Pancreas (tissue), 10 donors: ENCODE measurements at regions not wholly inside any gene's neighbourhood (a gene's known extent, or its start where the extent isn't known, plus 50 kb on each side); places are given as distances from the start of the nearest gene placed in this dataset.

Source experiments
- ATAC-seq, 4 donors: fragments of 200-7000 bp; cut with Tn5 transposase; one replicate each; pipeline versions ENCODE4 v1.8.0 to v1.9.1; 2020; ENCODE audit warnings: mild to moderate bottlenecking in 4 of 4, moderate library complexity in 4 of 4
- DNase-seq, 6 donors: peaks; one replicate each; pipeline ENCODE4 v3.0.0-alpha.2; 2020
- FAIRE-seq: peaks from 2 replicates; lab custom pipeline; 2012; peaks lifted over from hg19 to GRCh38; lab: Jason Lieb, UNC
- H3K27ac ChIP-seq, 4 donors: fragments of 200-600 bp; sonication (generic); 1 replicate in 3 of 4; 2 replicates in 1 of 4; pipeline versions ENCODE4 v1.5.0 to v1.8.0; 2020
- H3K27me3 ChIP-seq, 4 donors: fragments of 200-600 bp; one replicate each; pipeline ENCODE4 v1.8.0; 2021
- H3K36me3 ChIP-seq, 3 donors: fragments of 200-600 bp; sonication (generic) in 1 of 3; one replicate each; pipeline versions ENCODE4 v1.5.0 to v1.8.0; 2020 to 2021
- H3K4me1 ChIP-seq, 3 donors: fragments of 200-600 bp; one replicate each; pipeline ENCODE4 v1.8.0; 2021
- H3K4me3 ChIP-seq, 4 donors: fragments of 200-600 bp; sonication (generic) in 2 of 4; one replicate each; pipeline versions ENCODE4 v1.5.0 to v1.8.0; 2020 to 2021
- H3K9me3 ChIP-seq, 4 donors: fragments of 200-600 bp; one replicate each; pipeline ENCODE4 v1.8.0; 2021
- WGBS, 2 donors: extraction: QIAGEN DNeasy Blood & Tissue Kit; methylation state at CpG; one replicate each; pipeline ENCODE4 v1.1.7; 2013; 5-methylcytosine and 5-hydroxymethylcytosine counted together
- intact Hi-C, 3 donors: fragments of 100-400 bp; cut with DNase I; formaldehyde crosslinking; loops; one replicate each; pipeline versions ENCODE4 v1.11.1 to v1.14.2; 2022
- TF ChIP-seq, protein P1 (sequence below), 4 donors: fragments of 200-600 bp; sonication (generic) in 3 of 4; IDR thresholded peaks; one replicate each; pipeline versions ENCODE4 v1.5.0 to v1.8.0; 2021; ENCODE audit warnings: antibody characterized with exemption in 4 of 4
- donor health status: healthy with polysubstance abuse.
- donor health status: DM: no; HTN: no; CAD: no; lungs with moderate emphysema.
- donor health status: DM: no; HTN: no; CAD: no.
- donor health status: control.
- donor health status: control.
- donor health status: Bipolar disorder and iron deficiency.
- donor health status: DM: yes; HTN: yes; CAD: no.
- donor health status: DM: no; HTN: no; CAD: no.
- donor health status: DM: no; HTN: no; CAD: no.
- donor health status: DM: yes; HTN: yes; CAD: no.

DNA sequence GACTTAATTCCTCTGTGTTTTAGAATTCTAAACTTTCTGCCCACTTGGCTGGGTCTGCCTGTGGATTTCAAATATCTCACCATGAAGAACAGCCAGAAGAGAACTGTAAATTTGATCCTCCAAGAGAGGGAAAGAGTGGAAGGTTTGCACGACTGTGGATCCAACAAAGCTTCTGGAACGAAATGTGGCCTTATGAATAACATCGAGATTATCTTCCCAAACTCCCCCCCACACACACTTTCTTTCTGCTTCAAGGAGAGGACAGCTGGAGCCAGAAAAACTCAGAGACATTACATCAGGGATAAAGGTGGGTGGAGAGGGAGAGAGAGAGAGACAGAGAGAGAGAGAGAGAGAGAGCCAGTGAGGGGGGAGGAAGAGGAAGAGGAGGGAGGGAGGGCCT, 570.1 kb upstream of the MGMT start:
- Histone ChIP-seq H3K27me3 (peaks cover 0 to 4% (median 0%) of the 10 kb centered on the region in 4 donors), H3K4me3 (no peak overlapping the region), H3K4me1 (no peaks in the 10 kb centered on the region), H3K36me3 (no peaks in the 10 kb centered on the region), H3K27ac (no peak overlapping the region), H3K9me3 (no peaks in the 10 kb centered on the region)
- no peak for FAIRE-seq
- TF ChIP-seq, protein P1, sequence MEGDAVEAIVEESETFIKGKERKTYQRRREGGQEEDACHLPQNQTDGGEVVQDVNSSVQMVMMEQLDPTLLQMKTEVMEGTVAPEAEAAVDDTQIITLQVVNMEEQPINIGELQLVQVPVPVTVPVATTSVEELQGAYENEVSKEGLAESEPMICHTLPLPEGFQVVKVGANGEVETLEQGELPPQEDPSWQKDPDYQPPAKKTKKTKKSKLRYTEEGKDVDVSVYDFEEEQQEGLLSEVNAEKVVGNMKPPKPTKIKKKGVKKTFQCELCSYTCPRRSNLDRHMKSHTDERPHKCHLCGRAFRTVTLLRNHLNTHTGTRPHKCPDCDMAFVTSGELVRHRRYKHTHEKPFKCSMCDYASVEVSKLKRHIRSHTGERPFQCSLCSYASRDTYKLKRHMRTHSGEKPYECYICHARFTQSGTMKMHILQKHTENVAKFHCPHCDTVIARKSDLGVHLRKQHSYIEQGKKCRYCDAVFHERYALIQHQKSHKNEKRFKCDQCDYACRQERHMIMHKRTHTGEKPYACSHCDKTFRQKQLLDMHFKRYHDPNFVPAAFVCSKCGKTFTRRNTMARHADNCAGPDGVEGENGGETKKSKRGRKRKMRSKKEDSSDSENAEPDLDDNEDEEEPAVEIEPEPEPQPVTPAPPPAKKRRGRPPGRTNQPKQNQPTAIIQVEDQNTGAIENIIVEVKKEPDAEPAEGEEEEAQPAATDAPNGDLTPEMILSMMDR (IDR thresholded peaks at IDR 0.05): no peak
- WGBS, 2 donors: 52 to 76% methylated on average over 3 of the region's 3 CpGs
- peak in 1 of 4 donors; percentile 30 for ATAC-seq
- intact Hi-C loops: no loop called here
- no peak for DNase-seq

DNA sequence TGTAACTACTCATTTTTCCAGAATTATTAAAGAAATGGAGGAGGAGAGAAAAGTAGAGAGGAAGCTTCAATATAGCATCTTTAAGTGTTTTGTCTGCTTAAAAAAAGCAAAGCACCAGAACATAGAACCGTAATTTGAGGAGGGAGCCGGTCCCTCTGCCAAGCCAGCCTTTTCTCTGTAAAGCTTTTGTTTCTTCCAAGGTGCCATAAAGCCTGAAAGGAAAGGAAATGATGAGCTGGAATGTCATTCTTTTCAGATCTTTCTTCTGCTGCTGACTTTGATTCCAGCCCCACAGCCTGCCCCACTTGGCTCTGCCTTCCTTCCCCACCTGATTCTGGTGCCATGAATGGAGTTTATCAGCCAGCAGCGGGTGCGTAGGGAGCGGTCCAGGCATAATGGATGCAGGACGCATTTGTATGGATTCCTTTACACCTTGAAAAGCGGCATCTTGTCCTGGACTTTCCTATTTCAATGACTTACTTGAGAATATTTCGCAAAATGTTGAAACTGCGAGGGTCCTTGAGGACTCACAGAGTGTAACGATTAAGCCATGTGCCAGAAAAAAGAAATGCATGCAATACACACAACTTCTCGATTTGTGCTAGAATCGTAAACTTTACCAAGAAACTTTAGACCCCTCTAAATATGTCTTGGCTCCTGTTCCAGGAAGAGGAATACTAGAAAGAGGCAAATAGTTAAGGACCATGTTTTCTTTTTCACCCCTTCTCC, 569.5 kb upstream of the MGMT start:
- no peak for DNase-seq
- H3K9me3 ChIP-seq: no peaks in the 10 kb centered on the region

DNA sequence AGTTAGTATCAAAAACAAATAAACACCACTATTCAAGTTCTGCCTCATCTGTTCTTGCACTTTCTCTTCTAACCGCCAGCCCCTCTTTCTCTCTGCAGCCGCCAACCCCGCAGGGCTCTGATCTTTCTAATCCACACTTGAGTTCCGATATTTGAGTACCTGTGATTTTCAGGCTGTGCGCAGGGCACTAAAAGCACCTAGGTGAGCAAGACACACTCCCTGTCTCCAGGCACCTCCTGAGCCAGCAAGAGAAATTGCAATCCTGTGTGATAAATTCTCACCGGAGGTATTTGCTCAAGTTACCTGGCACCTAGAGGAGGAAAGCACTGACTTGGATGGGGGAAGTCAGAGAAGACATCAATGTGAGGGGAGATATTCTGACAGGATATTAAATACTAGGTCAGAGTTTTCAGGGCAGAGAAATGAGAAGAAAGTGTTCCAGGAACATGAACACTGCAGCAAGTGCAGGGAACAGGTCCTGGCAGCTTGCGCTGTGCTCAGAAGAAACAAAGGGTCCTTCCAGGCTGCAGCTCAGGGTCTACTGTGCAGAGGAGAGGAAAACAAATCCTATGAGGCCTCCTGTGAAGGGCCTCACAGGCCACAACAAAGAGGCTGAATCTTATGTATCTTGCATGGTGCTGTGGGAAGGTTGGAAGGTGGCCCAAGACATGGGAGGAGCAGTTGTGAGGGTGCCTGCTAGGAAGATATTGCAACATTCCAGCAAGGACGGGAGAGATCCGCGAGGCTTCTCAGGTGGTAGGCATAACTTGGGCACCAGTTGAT, 568.7 kb upstream of the MGMT start:
- intact Hi-C loops: no loop called here
- 56 to 61% methylated on average over 10 of the region's 10 CpGs for WGBS, 2 donors
- Histone ChIP-seq H3K27me3 (peaks cover 0 to 4% (median 0%) of the 10 kb centered on the region in 4 donors), H3K4me1 (no peaks in the 10 kb centered on the region), H3K27ac (no peak overlapping the region), H3K36me3 (no peaks in the 10 kb centered on the region), H3K4me3 (no peak overlapping the region), H3K9me3 (no peaks in the 10 kb centered on the region)
- ATAC-seq (no peak), FAIRE-seq (no peak), DNase-seq (no peak)
- TF ChIP-seq, protein P1 (IDR thresholded peaks at IDR 0.05): no peak

More for the DNA sequence above, 569.5 kb upstream of the MGMT start:
- Histone ChIP-seq H3K36me3 (no peaks in the 10 kb centered on the region), H3K4me1 (no peaks in the 10 kb centered on the region), H3K27ac (no peak overlapping the region), H3K4me3 (no peak overlapping the region), H3K27me3 (peaks cover 0 to 4% (median 0%) of the 10 kb centered on the region in 4 donors)
- FAIRE-seq: no peak
- ATAC-seq: no peak
- intact Hi-C loops: no loop called here
- 69 to 79% methylated on average over 12 of the region's 12 CpGs for WGBS, 2 donors
- TF ChIP-seq, protein P1 (IDR thresholded peaks at IDR 0.05): no peak

DNA sequence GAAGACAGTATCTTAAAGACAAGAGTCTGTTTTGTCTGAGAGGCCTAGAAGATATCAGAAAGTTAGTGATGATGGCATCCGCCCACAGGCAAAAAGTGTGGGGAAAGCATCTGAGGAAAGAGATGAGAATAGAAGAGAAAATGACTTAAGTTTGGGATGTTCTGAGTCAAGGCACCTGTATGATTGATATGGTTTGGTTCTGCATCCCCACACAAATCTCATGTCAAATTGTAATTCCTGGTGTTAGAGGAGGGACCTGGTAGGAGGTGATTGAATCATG, 568.2 kb upstream of the MGMT start:
- Histone ChIP-seq H3K9me3 (no peaks in the 10 kb centered on the region), H3K4me1 (no peaks in the 10 kb centered on the region), H3K4me3 (no peak overlapping the region), H3K27ac (no peak overlapping the region), H3K27me3 (peaks cover 0 to 4% (median 0%) of the 10 kb centered on the region in 4 donors), H3K36me3 (no peaks in the 10 kb centered on the region)
- TF ChIP-seq, protein P1 (IDR thresholded peaks at IDR 0.05): no peak
- DNase-seq (no peak), FAIRE-seq (no peak), ATAC-seq (no peak)
- WGBS, 2 donors: 70 to 88% methylated on average over 1 of the region's 1 CpG
- intact Hi-C loops: no loop called here

DNA sequence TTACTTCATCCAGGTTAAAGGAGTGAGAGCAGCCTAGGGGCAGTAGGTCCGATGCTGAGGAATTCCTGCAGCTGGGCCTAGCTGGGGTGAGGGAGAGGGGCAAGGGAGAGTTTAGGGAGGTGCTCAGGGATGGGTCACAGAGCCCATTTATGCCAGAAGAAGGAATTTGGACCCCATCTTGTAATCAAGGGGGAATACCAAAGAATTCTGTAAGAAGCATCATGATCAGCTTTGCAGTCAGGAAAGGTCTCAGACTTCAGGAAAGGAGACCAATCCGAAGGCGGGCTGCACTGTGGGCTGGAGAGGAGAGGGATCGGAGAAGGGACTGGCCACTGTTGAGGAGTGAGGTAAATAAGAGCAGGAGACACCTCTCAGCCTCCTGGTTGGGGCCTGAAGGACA, 566.6 kb upstream of the MGMT start:
- ATAC-seq: no peak
- no peak for DNase-seq
- no peaks in the 10 kb centered on the region for H3K9me3 ChIP-seq
- H3K4me1 ChIP-seq: no peaks in the 10 kb centered on the region
- no peak for FAIRE-seq
- WGBS, 2 donors: 50 to 75% methylated on average over 4 of the region's 4 CpGs
- TF ChIP-seq, protein P1 (IDR thresholded peaks at IDR 0.05): no peak
- no peak overlapping the region for H3K4me3 ChIP-seq
- H3K36me3 ChIP-seq: no peaks in the 10 kb centered on the region
- peaks cover 0 to 4% (median 0%) of the 10 kb centered on the region in 4 donors for H3K27me3 ChIP-seq
- no peak overlapping the region for H3K27ac ChIP-seq
- intact Hi-C loops: no loop called here
